ENCODE measurements at regions not wholly inside any gene's neighbourhood (a gene's known extent, or its start where the extent isn't known, plus 50 kb on each side); places are given as distances from the start of the nearest gene placed in this dataset.

DNA sequence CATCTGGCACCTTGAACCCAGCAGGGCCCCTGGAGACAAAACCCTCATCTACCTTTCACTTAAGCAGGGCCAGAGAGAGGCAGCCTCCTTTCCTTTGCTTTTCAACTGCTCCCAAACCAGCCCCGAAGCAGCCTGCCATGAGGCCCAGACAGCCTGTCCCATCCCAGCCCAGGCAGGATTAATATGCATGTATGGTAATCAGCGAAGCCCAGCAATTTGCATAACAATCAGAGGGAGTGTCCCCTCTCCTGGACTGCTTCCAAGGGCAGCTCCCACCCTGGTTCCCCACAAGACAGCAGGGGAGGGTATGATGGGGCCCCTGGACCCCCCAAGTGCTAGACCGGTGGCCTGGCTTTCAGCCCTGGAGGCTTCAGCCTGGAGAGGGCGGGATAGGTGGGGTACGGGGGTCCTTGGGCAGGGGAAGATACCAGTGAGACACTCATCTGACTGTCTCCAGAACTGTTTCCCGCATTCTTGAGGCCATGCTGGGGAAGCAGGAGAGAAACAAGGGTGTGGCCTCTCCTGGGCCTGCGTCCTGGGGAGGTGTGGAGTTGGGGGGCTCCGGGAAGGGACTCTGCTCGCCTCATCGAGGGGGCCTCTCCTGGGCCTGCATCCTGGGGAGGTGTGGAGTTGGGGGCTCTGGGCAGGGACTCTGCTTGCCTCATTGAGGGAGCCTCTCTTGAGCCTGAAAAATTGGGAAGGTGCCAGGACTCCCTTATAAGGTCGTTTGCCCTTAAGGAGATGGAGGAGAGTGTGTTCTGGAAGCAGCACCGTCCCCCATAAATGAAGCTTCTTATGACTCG is 93.2 kb upstream of the PRR5 start:
- in situ Hi-C loops (cut with MboI; ENCODE audit: low sequenced_read_pairs, unreplicated experiment), result no loop called here
- TF ChIP-seq, protein P1, sequence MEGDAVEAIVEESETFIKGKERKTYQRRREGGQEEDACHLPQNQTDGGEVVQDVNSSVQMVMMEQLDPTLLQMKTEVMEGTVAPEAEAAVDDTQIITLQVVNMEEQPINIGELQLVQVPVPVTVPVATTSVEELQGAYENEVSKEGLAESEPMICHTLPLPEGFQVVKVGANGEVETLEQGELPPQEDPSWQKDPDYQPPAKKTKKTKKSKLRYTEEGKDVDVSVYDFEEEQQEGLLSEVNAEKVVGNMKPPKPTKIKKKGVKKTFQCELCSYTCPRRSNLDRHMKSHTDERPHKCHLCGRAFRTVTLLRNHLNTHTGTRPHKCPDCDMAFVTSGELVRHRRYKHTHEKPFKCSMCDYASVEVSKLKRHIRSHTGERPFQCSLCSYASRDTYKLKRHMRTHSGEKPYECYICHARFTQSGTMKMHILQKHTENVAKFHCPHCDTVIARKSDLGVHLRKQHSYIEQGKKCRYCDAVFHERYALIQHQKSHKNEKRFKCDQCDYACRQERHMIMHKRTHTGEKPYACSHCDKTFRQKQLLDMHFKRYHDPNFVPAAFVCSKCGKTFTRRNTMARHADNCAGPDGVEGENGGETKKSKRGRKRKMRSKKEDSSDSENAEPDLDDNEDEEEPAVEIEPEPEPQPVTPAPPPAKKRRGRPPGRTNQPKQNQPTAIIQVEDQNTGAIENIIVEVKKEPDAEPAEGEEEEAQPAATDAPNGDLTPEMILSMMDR (IDR thresholded peaks at IDR 0.05; ENCODE audit: borderline replicate concordance, control extremely low read depth, extremely low read depth, insufficient read depth, missing control alignments), result no peak
- DNase-seq (ENCODE audit: low spot score), result no peak

DNA sequence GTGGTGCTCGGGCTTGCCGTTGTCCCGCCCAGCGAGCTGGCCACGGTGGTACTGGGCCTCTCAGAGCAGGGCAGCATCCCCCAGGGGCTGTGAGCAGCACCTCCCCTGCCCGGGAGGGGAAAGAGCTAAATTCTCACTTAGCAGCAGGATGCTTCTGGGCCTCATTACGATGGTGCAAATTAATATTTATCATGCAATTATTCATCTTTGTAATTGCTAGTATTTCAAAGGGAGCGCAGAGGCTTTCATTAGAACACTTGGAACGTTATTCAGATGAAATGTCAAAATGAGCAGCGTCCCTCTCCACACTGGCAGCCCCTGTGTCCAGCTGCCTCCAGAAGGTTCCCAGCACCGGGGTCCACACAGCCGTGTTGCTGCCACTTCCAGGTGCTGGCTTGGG is 95.9 kb upstream of the PRR5 start:
- in situ Hi-C loops (cut with MboI; ENCODE audit: low sequenced_read_pairs, unreplicated experiment), result no loop called here
- no peak for DNase-seq (ENCODE audit: low spot score)
- TF ChIP-seq, protein P1 (IDR thresholded peaks at IDR 0.05; ENCODE audit: borderline replicate concordance, control extremely low read depth, extremely low read depth, insufficient read depth, missing control alignments), result no peak

DNA sequence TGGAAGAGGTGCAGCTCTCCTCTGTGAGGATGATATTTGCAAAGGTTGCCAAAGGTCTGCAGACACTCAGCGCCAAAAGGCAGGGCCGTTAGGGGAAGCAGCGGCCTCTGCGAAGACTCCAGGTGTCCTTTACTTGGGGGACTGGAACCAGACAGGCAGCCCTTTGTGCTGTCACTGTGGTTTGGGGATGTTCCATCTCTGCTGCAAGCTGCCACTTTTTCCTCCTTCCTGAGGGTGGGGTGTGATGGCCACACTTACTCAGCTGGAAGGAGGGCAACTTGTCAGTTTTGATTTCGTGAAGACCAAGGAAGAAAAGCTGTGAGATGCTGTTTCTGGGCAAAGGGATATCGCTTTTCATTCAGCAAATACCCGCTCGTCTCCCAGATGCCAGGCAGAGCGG is 96.5 kb upstream of the PRR5 start:
- no peak for DNase-seq (ENCODE audit: low spot score)

DNA sequence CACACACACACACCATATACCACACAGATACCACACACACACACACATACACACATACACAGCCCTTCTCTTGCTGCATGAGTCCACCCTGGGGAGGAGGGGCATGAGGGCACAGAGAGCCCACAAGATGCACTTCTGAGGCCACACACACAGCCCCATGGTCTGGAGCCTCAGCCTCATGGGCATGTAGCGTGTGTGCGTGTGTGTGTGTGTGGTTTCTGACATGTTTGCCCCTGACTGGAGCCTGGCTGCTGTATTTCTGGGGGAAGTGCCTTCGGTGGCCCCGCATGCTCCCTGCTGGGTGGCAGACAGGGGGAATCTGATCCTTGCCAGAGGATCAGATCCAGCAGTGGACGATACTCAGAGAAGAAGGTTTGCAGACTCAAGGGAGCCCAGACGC is 97.0 kb upstream of the PRR5 start:
- TF ChIP-seq, protein P1 (IDR thresholded peaks at IDR 0.05; ENCODE audit: borderline replicate concordance, control extremely low read depth, extremely low read depth, insufficient read depth, missing control alignments), result no peak
- in situ Hi-C loops (cut with MboI; ENCODE audit: low sequenced_read_pairs, unreplicated experiment), result no loop called here

More for the DNA sequence above, 96.5 kb upstream of the PRR5 start:
- in situ Hi-C loops (cut with MboI; ENCODE audit: low sequenced_read_pairs, unreplicated experiment), result no loop called here
- TF ChIP-seq, protein P1 (IDR thresholded peaks at IDR 0.05; ENCODE audit: borderline replicate concordance, control extremely low read depth, extremely low read depth, insufficient read depth, missing control alignments), result no peak

DNA sequence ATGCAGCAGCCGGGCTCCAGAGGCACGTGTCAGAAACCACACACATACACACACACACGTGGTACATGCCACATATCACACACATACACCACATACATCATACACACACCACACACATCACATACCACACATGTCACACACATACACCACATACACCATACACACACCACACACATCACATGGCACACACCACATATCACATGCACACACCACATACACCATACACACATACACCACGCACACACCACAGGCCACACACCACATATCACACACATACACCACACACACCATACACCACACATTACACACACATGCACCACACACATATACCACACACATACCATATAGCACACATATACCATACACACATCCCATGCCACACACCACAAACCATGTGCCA is 97.5 kb upstream of the PRR5 start:
- no peak for DNase-seq (ENCODE audit: low spot score)
- in situ Hi-C loops (cut with MboI; ENCODE audit: low sequenced_read_pairs, unreplicated experiment), result no loop called here
- TF ChIP-seq, protein P1 (IDR thresholded peaks at IDR 0.05; ENCODE audit: borderline replicate concordance, control extremely low read depth, extremely low read depth, insufficient read depth, missing control alignments), result no peak

More for the DNA sequence above, 97.0 kb upstream of the PRR5 start:
- DNase-seq (ENCODE audit: low spot score), result no peak

DNA sequence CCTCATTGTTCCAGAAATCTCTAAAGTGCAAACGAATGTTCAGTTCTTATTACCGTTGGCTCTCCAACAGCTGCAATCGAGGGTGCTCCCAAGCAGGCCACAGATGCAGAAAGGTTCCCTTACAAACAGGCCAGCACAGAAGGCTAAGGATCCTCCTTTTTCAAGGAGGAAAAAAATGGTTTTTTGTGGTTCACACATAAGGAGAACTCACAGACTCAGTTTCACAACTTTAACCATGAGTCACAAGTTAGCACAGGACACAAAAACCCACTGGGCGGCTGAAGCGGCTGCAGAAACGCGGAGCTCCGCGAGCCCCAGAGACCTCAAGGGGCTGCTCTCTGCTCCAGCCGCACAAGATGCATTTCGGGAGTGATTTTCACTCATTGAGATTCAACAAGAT is 98.2 kb upstream of the PRR5 start:
- DNase-seq (ENCODE audit: low spot score), result no peak
- TF ChIP-seq, protein P1 (IDR thresholded peaks at IDR 0.05; ENCODE audit: borderline replicate concordance, control extremely low read depth, extremely low read depth, insufficient read depth, missing control alignments), result no peak
- in situ Hi-C loops (cut with MboI; ENCODE audit: low sequenced_read_pairs, unreplicated experiment), result no loop called here
